HCT116 (cell line): ENCODE measurements at regions not wholly inside any gene's neighbourhood (a gene's known extent, or its start where the extent isn't known, plus 50 kb on each side); places are given as distances from the start of the nearest gene placed in this dataset.

Experiments used
- ATAC-seq: fragments of 200-7000 bp; cut with Tn5 transposase; 2 replicates; pipeline ENCODE4 v1.9.1; 2020; ENCODE audit warnings: mild to moderate bottlenecking, moderate library complexity
- BruUV-seq: library from RNA; stranded (reverse); fragments of 400-500 nt; replicated peaks from 2 replicates; lab custom pipeline; 2021; lab: Mats Ljungman, UMichigan
- CTCF ChIA-PET: fragments of 300-600 bp; sonication (Branson Sonifier 250); formaldehyde crosslinking; loops from one replicate; lab custom pipeline; 2021; ENCODE audit warnings: antibody characterized with exemption; lab: Charles Lee
- POLR2A ChIA-PET: fragments of 300-600, 350-600 bp; sonication (Branson Sonifier 250); formaldehyde crosslinking; loops from one replicate; lab custom pipeline; 2021; ENCODE audit warnings: antibody characterized with exemption; lab: Charles Lee
- RAD21 ChIA-PET, 2 experiments: fragments of 300-600 bp; sonication (Branson Sonifier 250); formaldehyde crosslinking; loops; one replicate each; lab custom pipeline; 2023; ENCODE audit warnings: low total read pairs in 2 of 2; ENCODE audit not compliant: uncharacterized antibody in 2 of 2, unreplicated experiment in 2 of 2, low non-redundant PET in 1 of 2; lab: Charles Lee
- DNase-seq: peaks from one replicate; pipeline ENCODE4 v3.0.0-alpha.2; 2010; ENCODE audit warnings: low read depth, low spot score
- H2AFZ ChIP-seq: fragments of 200-600 bp; shearing (Covaris generic), sonication (generic); 2 replicates; pipeline ENCODE4 v1.6.1; 2017; ENCODE audit warnings: low read depth, mixed run types, mixed read lengths, antibody characterized with exemption, low read length; ENCODE audit not compliant: poor library complexity, severe bottlenecking
- H3K27ac ChIP-seq: 2 replicates; pipeline ENCODE4 v1.5.1; 2012; ENCODE audit warnings: low read depth, low read length
- H3K27me3 ChIP-seq: fragments of 200-600 bp; sonication (generic); 2 replicates; pipeline ENCODE4 v1.6.1; 2016; ENCODE audit warnings: mixed run types, low read length, mixed read lengths; ENCODE audit not compliant: insufficient read depth
- H3K36me3 ChIP-seq, 2 experiments: fragments of 200-500 bp in 1 of 2; fragments of 200-600 bp in 1 of 2; sonication (Bioruptor generic) in 1 of 2; sonication (generic) in 1 of 2; 2 replicates each; pipeline versions ENCODE4 v1.5.1 to v1.6.1; 2014 to 2016; ENCODE audit warnings: low read length in 2 of 2, inconsistent platforms in 1 of 2, mixed read lengths in 1 of 2, mixed run types in 1 of 2; ENCODE audit not compliant: insufficient read depth in 2 of 2, control insufficient read depth in 1 of 2
- H3K4me1 ChIP-seq, 2 experiments: fragments of 200-600 bp in 1 of 2; sonication (generic) in 1 of 2; 2 replicates each; pipeline versions ENCODE4 v1.5.1 to v1.6.1; 2012 to 2017; ENCODE audit warnings: low read length in 2 of 2, inconsistent platforms in 1 of 2, mild to moderate bottlenecking in 1 of 2, mixed read lengths in 1 of 2, mixed run types in 1 of 2, moderate library complexity in 1 of 2; ENCODE audit not compliant: insufficient read depth in 2 of 2, control insufficient read depth in 1 of 2
- H3K4me2 ChIP-seq: fragments of 200-600 bp; sonication (generic); 2 replicates; pipeline ENCODE4 v1.6.1; 2017; ENCODE audit warnings: mixed run types, low read length, mixed read lengths
- H3K4me3 ChIP-seq, 2 experiments: fragments of 200-600 bp in 1 of 2; sonication (generic) in 1 of 2; replicated peaks in 1 of 2; 2 replicates each; pipeline ENCODE4 v1.5.1; 2011 to 2016; ENCODE audit warnings: low read length in 2 of 2, control low read depth in 1 of 2, low read depth in 1 of 2, mild to moderate bottlenecking in 1 of 2, mixed read lengths in 1 of 2, mixed run types in 1 of 2
- H3K79me2 ChIP-seq: fragments of 200-600 bp; sonication (generic); 2 replicates; pipeline ENCODE4 v1.6.1; 2017; ENCODE audit warnings: mild to moderate bottlenecking, mixed run types, low read length, moderate library complexity, mixed read lengths; ENCODE audit not compliant: insufficient read depth
- H3K9ac ChIP-seq: fragments of 200-600 bp; sonication (generic); 2 replicates; pipeline ENCODE4 v1.6.1; 2016; ENCODE audit warnings: low read length, mixed read lengths
- H3K9me2 ChIP-seq: fragments of 200-600 bp; sonication (generic), shearing (Covaris generic); 2 replicates; pipeline ENCODE4 v1.6.1; 2017; ENCODE audit warnings: mixed run types, mild to moderate bottlenecking, moderate library complexity; ENCODE audit not compliant: insufficient read depth
- H3K9me3 ChIP-seq, 2 experiments: fragments of 200-500 bp in 1 of 2; fragments of 200-600 bp in 1 of 2; sonication (Bioruptor generic) in 1 of 2; sonication (generic) in 1 of 2; 2 replicates each; pipeline ENCODE4 v1.6.1; 2014 to 2017; ENCODE audit warnings: low read length in 2 of 2, mixed read lengths in 2 of 2, inconsistent platforms in 1 of 2, low read depth in 1 of 2, mild to moderate bottlenecking in 1 of 2, mixed run types in 1 of 2, moderate library complexity in 1 of 2; ENCODE audit not compliant: control insufficient read depth in 1 of 2, insufficient read depth in 1 of 2
- H4K20me1 ChIP-seq: fragments of 200-600 bp; sonication (generic), shearing (Covaris generic); 2 replicates; pipeline ENCODE4 v1.6.1; 2017; ENCODE audit warnings: mixed run types, mild to moderate bottlenecking, moderate library complexity; ENCODE audit not compliant: insufficient read depth
- CBX3 ChIP-seq: IDR thresholded peaks from 2 replicates; pipeline ENCODE4 v1.6.1; 2012; ENCODE audit warnings: low read depth
- CEBPB ChIP-seq: IDR thresholded peaks from 2 replicates; pipeline ENCODE4 v1.6.1; 2012; ENCODE audit warnings: low read depth
- EGR1 ChIP-seq: IDR thresholded peaks from 2 replicates; pipeline ENCODE4 v1.6.1; 2012; ENCODE audit warnings: low read depth
- EZH2 ChIP-seq: fragments of 200-600 bp; sonication (generic); IDR thresholded peaks from 2 replicates; pipeline ENCODE4 v1.6.1; 2017; ENCODE audit warnings: antibody characterized with exemption, mixed run types
- FOSL1 ChIP-seq: IDR thresholded peaks from 2 replicates; pipeline ENCODE4 v1.6.1; 2012; ENCODE audit warnings: low read depth
- JUND ChIP-seq: IDR thresholded peaks from 2 replicates; pipeline ENCODE4 v1.6.1; 2012
- POLR2A ChIP-seq: IDR thresholded peaks from 2 replicates; pipeline ENCODE4 v1.7.0; 2011; ENCODE audit warnings: borderline replicate concordance; ENCODE audit not compliant: insufficient read depth, insufficient read length; ENCODE audit errors: extremely low read depth
- RAD21 ChIP-seq: IDR thresholded peaks from 2 replicates; pipeline ENCODE4 v1.6.1; 2012; ENCODE audit warnings: low read depth, mild to moderate bottlenecking
- SIN3A ChIP-seq: IDR thresholded peaks from 2 replicates; pipeline ENCODE4 v1.6.1; 2012; ENCODE audit warnings: low read depth
- SRF ChIP-seq: IDR thresholded peaks from 2 replicates; pipeline ENCODE4 v1.6.1; 2012; ENCODE audit warnings: low read depth
- TCF7L2 ChIP-seq: IDR thresholded peaks from 2 replicates; pipeline ENCODE4 v1.7.0; 2011; ENCODE audit warnings: borderline replicate concordance, inconsistent platforms; ENCODE audit not compliant: insufficient read depth, insufficient read length; ENCODE audit errors: extremely low read depth
- YY1 ChIP-seq: IDR thresholded peaks from 2 replicates; pipeline ENCODE4 v1.6.1; 2011; ENCODE audit warnings: low read length, low read depth, moderate library complexity, mild to moderate bottlenecking; ENCODE audit not compliant: insufficient replicate concordance; ENCODE audit errors: extremely low read depth
- ZFX ChIP-seq: fragments of 450-650 bp; IDR thresholded peaks from 2 replicates; pipeline ENCODE4 v1.6.1; 2017
- ZNF274 ChIP-seq: fragments of 200-500 bp; sonication (Bioruptor generic); IDR thresholded peaks from 2 replicates; pipeline ENCODE4 v1.6.1; 2014; ENCODE audit warnings: mild to moderate bottlenecking, low read depth, low read length, inconsistent platforms
- intact Hi-C: fragments of 100-400 bp; cut with micrococcal nuclease; formaldehyde crosslinking; loops from 2 replicates; pipeline ENCODE4 v1.10.0; 2022
- TF ChIP-seq, protein P1 (sequence below): IDR thresholded peaks from 2 replicates; pipeline ENCODE4 v1.6.1; 2012
- TF ChIP-seq, protein P2 (sequence below): IDR thresholded peaks from 2 replicates; pipeline ENCODE4 v1.6.1; 2012
- TF ChIP-seq, protein P3 (sequence below), 3 experiments: fragments of 200-600 bp in 1 of 3; sonication (generic) in 1 of 3; IDR thresholded peaks in 2 of 3; conservative IDR thresholded peaks in 1 of 3; 2 replicates each; pipeline ENCODE4 v1.5.1; 2012 to 2017; ENCODE audit warnings: low read depth in 2 of 3, low read length in 2 of 3, antibody characterized with exemption in 1 of 3, borderline replicate concordance in 1 of 3, control low read depth in 1 of 3, mild to moderate bottlenecking in 1 of 3, mixed read lengths in 1 of 3, mixed run types in 1 of 3, moderate library complexity in 1 of 3; ENCODE audit not compliant: insufficient read depth in 1 of 3
- TF ChIP-seq, protein P4 (sequence below): IDR thresholded peaks from 2 replicates; pipeline ENCODE4 v1.6.1; 2011; ENCODE audit warnings: mild to moderate bottlenecking, low read length, moderate library complexity; ENCODE audit not compliant: insufficient replicate concordance; ENCODE audit errors: extremely low read depth

DNA sequence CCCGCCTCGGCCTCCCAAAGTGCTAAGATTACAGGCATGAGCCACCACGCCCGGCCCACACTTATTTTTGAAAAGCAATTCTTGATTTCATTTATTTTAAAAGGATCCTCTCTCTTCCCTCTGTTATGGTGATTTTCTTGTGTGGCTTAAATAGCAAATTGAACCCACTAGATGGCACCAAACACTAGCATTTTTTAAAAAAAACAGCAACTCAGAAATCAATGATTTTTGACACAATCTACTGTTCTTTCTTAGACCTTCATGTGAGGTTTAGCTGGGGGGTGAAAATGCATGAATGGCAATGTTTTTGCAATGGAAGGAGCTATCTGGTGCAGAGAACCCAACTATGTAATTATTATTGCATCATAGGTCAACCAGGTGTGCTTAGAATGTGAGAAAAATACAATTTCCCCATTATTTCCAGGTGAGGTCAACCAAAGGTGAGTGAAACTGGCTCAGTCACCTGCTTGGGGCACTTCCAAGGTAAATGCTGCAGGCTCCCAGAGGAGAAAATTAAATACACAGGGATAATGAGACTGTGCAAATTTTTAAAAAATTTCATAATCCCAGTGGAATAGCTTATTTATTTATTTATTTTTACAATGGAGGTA, 226.7 kb upstream of the PRKX start:
- H3K4me1 ChIP-seq = no peaks in the 10 kb centered on the region
- intact Hi-C loops = no loop called here
- no peaks in the 10 kb centered on the region for H4K20me1 ChIP-seq
- BruUV-seq = no TSS peak
- H3K9me3 ChIP-seq = no peaks in the 10 kb centered on the region
- POLR2A ChIA-PET = no interaction called here
- RAD21 ChIA-PET = no interaction called here
- no peak overlapping the region for H3K27ac ChIP-seq
- ATAC-seq = peak; percentile 34; the same call in 1 of the 2 replicates
- H3K4me3 ChIP-seq = no peak overlapping the region
- no peak overlapping the region for H3K9ac ChIP-seq
- no peaks in the 10 kb centered on the region for H3K9me2 ChIP-seq
- H3K79me2 ChIP-seq = no peaks in the 10 kb centered on the region
- TF ChIP-seq RAD21 = peak; percentile 50
- no peak for TF ChIP-seq EGR1
- TF ChIP-seq CBX3 = no peak
- TF ChIP-seq POLR2A = no peak
- TF ChIP-seq JUND = no peak
- TF ChIP-seq, protein P1, sequence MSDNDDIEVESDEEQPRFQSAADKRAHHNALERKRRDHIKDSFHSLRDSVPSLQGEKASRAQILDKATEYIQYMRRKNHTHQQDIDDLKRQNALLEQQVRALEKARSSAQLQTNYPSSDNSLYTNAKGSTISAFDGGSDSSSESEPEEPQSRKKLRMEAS = no peak
- TF ChIP-seq SIN3A = no peak
- no peak for TF ChIP-seq SRF
- no peak for TF ChIP-seq CEBPB
- TF ChIP-seq, protein P2, sequence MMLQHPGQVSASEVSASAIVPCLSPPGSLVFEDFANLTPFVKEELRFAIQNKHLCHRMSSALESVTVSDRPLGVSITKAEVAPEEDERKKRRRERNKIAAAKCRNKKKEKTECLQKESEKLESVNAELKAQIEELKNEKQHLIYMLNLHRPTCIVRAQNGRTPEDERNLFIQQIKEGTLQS = no peak
- no peak for TF ChIP-seq EZH2
- no peak for TF ChIP-seq YY1
- TF ChIP-seq, protein P3, sequence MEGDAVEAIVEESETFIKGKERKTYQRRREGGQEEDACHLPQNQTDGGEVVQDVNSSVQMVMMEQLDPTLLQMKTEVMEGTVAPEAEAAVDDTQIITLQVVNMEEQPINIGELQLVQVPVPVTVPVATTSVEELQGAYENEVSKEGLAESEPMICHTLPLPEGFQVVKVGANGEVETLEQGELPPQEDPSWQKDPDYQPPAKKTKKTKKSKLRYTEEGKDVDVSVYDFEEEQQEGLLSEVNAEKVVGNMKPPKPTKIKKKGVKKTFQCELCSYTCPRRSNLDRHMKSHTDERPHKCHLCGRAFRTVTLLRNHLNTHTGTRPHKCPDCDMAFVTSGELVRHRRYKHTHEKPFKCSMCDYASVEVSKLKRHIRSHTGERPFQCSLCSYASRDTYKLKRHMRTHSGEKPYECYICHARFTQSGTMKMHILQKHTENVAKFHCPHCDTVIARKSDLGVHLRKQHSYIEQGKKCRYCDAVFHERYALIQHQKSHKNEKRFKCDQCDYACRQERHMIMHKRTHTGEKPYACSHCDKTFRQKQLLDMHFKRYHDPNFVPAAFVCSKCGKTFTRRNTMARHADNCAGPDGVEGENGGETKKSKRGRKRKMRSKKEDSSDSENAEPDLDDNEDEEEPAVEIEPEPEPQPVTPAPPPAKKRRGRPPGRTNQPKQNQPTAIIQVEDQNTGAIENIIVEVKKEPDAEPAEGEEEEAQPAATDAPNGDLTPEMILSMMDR (IDR thresholded peaks at IDR 0.05 in 2 of 3, conservative IDR thresholded peaks at IDR 0.05 in 1 of 3; ENCODE audit: borderline replicate concordance in 1 of 3, insufficient read depth in 1 of 3, low read depth in 2 of 3, low read length in 2 of 3) = peak in 2 of 3 experiments; percentile 21 to 47; a peak in 3 of 6 replicates
- no peak for TF ChIP-seq TCF7L2
- no peak for TF ChIP-seq ZFX
- no peak for TF ChIP-seq ZNF274
- TF ChIP-seq, protein P4, sequence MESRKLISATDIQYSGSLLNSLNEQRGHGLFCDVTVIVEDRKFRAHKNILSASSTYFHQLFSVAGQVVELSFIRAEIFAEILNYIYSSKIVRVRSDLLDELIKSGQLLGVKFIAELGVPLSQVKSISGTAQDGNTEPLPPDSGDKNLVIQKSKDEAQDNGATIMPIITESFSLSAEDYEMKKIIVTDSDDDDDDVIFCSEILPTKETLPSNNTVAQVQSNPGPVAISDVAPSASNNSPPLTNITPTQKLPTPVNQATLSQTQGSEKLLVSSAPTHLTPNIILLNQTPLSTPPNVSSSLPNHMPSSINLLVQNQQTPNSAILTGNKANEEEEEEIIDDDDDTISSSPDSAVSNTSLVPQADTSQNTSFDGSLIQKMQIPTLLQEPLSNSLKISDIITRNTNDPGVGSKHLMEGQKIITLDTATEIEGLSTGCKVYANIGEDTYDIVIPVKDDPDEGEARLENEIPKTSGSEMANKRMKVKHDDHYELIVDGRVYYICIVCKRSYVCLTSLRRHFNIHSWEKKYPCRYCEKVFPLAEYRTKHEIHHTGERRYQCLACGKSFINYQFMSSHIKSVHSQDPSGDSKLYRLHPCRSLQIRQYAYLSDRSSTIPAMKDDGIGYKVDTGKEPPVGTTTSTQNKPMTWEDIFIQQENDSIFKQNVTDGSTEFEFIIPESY = no peak
- TF ChIP-seq FOSL1 = no peak
- no peak overlapping the region for H2AFZ ChIP-seq
- H3K36me3 ChIP-seq = no peaks in the 10 kb centered on the region
- no peak overlapping the region for H3K4me2 ChIP-seq
- CTCF ChIA-PET = interaction anchor here (1.2 kb wide), 1 partner anchor 22 kb away, joined by 5 read pairs; no protein-coding TSS in a partner anchor
- DNase-seq = peak; percentile 15
- no peaks in the 10 kb centered on the region for H3K27me3 ChIP-seq
